Keratinocyte (primary cell): ENCODE measurements at regions not wholly inside any gene's neighbourhood (a gene's known extent, or its start where the extent isn't known, plus 50 kb on each side); places are given as distances from the start of the nearest gene placed in this dataset.

Source experiments
- DNase-seq: peaks from one replicate; pipeline ENCODE4 v3.0.0-alpha.2; 2011; ENCODE audit warnings: low read depth, missing footprints, low spot score
- FAIRE-seq: peaks from 2 replicates; lab custom pipeline; 2011; peaks lifted over from hg19 to GRCh38; lab: Jason Lieb, UNC
- H2AFZ ChIP-seq: 2 replicates; pipeline ENCODE4 v1.6.0; 2012; ENCODE audit warnings: low read length, control low read depth, inconsistent platforms; ENCODE audit not compliant: control insufficient read depth
- H3K27ac ChIP-seq: 2 replicates; pipeline ENCODE4 v1.5.1; 2011; ENCODE audit warnings: low read length; ENCODE audit not compliant: control insufficient read depth, insufficient read depth
- H3K27me3 ChIP-seq: 3 replicates; pipeline ENCODE4 v1.6.0; 2011; ENCODE audit warnings: low read length; ENCODE audit not compliant: control insufficient read depth, insufficient read depth; ENCODE audit errors: extremely low read depth
- H3K36me3 ChIP-seq, 2 experiments: 2 replicates in 1 of 2; 3 replicates in 1 of 2; pipeline ENCODE4 v1.5.1; 2011; ENCODE audit warnings: low read length in 2 of 2, mild to moderate bottlenecking in 1 of 2; ENCODE audit not compliant: control insufficient read depth in 2 of 2, insufficient read depth in 2 of 2; ENCODE audit errors: extremely low read depth in 1 of 2
- H3K4me1 ChIP-seq: 3 replicates; pipeline ENCODE4 v1.5.1; 2011; ENCODE audit warnings: low read length; ENCODE audit not compliant: control insufficient read depth, insufficient read depth; ENCODE audit errors: extremely low read depth
- H3K4me2 ChIP-seq: 3 replicates; pipeline ENCODE4 v1.6.0; 2011; ENCODE audit warnings: low read depth, low read length; ENCODE audit not compliant: control insufficient read depth, insufficient read depth; ENCODE audit errors: extremely low read depth
- H3K4me3 ChIP-seq, 3 experiments: fragments of 200-600 bp in 1 of 3; sonication (generic) in 1 of 3; 2 replicates in 2 of 3; 3 replicates in 1 of 3; pipeline ENCODE4 v1.5.1; 2011 to 2016; ENCODE audit warnings: low read length in 3 of 3, mild to moderate bottlenecking in 3 of 3, control low read depth in 2 of 3, inconsistent platforms in 1 of 3, low read depth in 1 of 3, mixed read lengths in 1 of 3, mixed run types in 1 of 3, moderate library complexity in 1 of 3; ENCODE audit not compliant: control insufficient read depth in 2 of 3, insufficient read depth in 2 of 3; ENCODE audit errors: extremely low read depth in 1 of 3
- H3K79me2 ChIP-seq: 2 replicates; pipeline ENCODE4 v1.6.0; 2012; ENCODE audit warnings: low read length; ENCODE audit not compliant: control insufficient read depth, insufficient read depth
- H3K9ac ChIP-seq: 3 replicates; pipeline ENCODE4 v1.6.0; 2011; ENCODE audit warnings: low read length; ENCODE audit not compliant: control insufficient read depth, insufficient read depth; ENCODE audit errors: extremely low read depth
- H3K9me1 ChIP-seq: 3 replicates; pipeline ENCODE4 v1.6.0; 2011; ENCODE audit warnings: low read length; ENCODE audit not compliant: control insufficient read depth, insufficient read depth; ENCODE audit errors: extremely low read depth
- H3K9me3 ChIP-seq: 2 replicates; pipeline ENCODE4 v1.5.1; 2012; ENCODE audit warnings: low read depth, low read length; ENCODE audit not compliant: control insufficient read depth
- H4K20me1 ChIP-seq: 3 replicates; pipeline ENCODE4 v1.6.0; 2011; ENCODE audit warnings: low read length; ENCODE audit not compliant: control insufficient read depth, insufficient read depth; ENCODE audit errors: extremely low read depth
- EZH2 ChIP-seq: IDR thresholded peaks from one replicate; pipeline ENCODE4 v1.6.1; 2012; ENCODE audit warnings: inconsistent platforms, mild to moderate bottlenecking, low read length, moderate library complexity
- dilution Hi-C: fragments of 300-500 bp; cut with MboI; formaldehyde crosslinking; loops from one replicate; pipeline ENCODE4 v1.7.0; 2020; ENCODE audit warnings: low sequenced_read_pairs; ENCODE audit not compliant: extremely low pct_ligation_motif_present
- TF ChIP-seq, protein P1 (sequence below), 3 experiments: IDR thresholded peaks in 1 of 3; conservative IDR thresholded peaks in 1 of 3; optimal IDR thresholded peaks in 1 of 3; 2 replicates in 2 of 3; 3 replicates in 1 of 3; pipeline versions ENCODE3 to v1.5.1; 2011; ENCODE audit warnings: low read length in 3 of 3, mild to moderate bottlenecking in 3 of 3, moderate library complexity in 2 of 3, control low read depth in 1 of 3, inconsistent platforms in 1 of 3; ENCODE audit not compliant: insufficient read depth in 2 of 3; ENCODE audit errors: extremely low read depth in 1 of 3

DNA sequence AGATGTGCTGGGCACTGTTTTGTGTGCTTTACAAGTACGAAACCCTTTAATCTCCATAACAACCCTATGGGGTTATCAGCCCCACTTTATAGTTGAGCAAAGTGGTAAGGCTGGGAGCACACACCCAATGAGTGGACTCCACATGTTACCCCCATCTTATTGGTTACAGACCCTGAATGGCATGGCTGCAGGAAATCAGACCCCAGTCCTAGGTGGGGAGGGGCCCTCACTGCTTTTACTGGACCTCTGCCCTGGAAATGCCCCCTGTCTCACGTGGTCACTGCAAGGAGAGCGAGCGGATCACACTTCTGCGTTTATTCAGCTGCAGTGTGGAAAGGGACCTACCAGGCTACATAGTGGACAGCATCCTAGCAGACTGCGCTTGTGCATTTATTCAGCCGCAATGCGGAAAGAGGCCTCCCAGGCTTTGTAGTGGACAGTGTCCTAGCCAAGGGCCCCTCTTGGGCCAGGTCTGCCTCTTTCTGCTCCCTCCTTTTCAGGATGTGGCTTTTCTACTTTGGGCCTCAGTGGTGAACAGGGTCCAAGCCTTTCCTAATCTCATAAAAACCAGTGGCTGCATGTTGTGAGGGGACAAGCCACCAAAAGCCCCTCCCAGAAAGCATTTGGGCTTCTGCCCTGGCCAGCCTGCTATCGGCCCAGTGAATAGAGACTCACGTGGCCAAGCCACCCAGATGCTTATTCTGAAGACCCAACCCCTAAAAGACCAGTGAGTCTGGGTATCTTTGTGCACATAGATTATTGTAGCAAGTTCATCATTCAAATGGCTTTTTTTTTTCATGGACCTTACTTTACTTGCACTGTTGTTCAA lies 405.7 kb upstream of the RNF32 start:
- H3K4me1 ChIP-seq, result no peaks in the 10 kb centered on the region
- no peaks in the 10 kb centered on the region for H3K36me3 ChIP-seq
- H2AFZ ChIP-seq, result no peak overlapping the region
- H3K4me2 ChIP-seq, result no peak overlapping the region
- H4K20me1 ChIP-seq, result no peaks in the 10 kb centered on the region
- no peaks in the 10 kb centered on the region for H3K27me3 ChIP-seq
- TF ChIP-seq EZH2, result no peak
- TF ChIP-seq, protein P1, sequence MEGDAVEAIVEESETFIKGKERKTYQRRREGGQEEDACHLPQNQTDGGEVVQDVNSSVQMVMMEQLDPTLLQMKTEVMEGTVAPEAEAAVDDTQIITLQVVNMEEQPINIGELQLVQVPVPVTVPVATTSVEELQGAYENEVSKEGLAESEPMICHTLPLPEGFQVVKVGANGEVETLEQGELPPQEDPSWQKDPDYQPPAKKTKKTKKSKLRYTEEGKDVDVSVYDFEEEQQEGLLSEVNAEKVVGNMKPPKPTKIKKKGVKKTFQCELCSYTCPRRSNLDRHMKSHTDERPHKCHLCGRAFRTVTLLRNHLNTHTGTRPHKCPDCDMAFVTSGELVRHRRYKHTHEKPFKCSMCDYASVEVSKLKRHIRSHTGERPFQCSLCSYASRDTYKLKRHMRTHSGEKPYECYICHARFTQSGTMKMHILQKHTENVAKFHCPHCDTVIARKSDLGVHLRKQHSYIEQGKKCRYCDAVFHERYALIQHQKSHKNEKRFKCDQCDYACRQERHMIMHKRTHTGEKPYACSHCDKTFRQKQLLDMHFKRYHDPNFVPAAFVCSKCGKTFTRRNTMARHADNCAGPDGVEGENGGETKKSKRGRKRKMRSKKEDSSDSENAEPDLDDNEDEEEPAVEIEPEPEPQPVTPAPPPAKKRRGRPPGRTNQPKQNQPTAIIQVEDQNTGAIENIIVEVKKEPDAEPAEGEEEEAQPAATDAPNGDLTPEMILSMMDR (optimal IDR thresholded peaks at IDR 0.05 in 1 of 3, IDR thresholded peaks at IDR 0.05 in 1 of 3, conservative IDR thresholded peaks at IDR 0.05 in 1 of 3; ENCODE audit: extremely low read depth in 1 of 3, insufficient read depth in 2 of 3, low read length in 3 of 3), result no peak
- no peak for FAIRE-seq
- dilution Hi-C loops, result no loop called here
- no peak overlapping the region for H3K9ac ChIP-seq
- no peaks in the 10 kb centered on the region for H3K79me2 ChIP-seq
- no peak overlapping the region for H3K27ac ChIP-seq
- no peaks in the 10 kb centered on the region for H3K9me1 ChIP-seq
- peaks cover 9% of the 10 kb centered on the region for H3K9me3 ChIP-seq
- no peak for DNase-seq
- no peak overlapping the region for H3K4me3 ChIP-seq

DNA sequence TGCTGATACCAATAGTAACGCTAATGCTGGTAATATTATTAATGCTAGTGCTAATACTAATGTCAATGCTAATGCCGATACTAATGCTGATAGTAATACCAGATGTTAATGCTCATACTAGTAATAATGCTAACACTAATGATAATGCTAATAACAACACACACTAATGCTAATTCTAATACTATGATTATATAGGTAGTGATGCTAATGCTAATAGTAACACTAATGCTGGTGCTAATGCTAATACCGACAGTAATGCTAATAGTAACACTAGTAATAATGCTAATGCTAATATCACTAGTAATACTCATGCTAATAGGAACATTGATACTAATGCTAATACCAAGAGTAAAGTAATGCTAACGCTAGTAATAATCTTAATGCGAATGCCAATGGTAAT lies 406.4 kb upstream of the RNF32 start:
- dilution Hi-C loops, result no loop called here
- Histone ChIP-seq H3K4me3 (no peak overlapping the region), H4K20me1 (no peaks in the 10 kb centered on the region), H3K4me2 (no peak overlapping the region), H3K79me2 (no peaks in the 10 kb centered on the region), H3K36me3 (no peaks in the 10 kb centered on the region), H3K27ac (no peak overlapping the region), H2AFZ (no peak overlapping the region), H3K9ac (no peak overlapping the region), H3K27me3 (no peaks in the 10 kb centered on the region), H3K9me1 (no peaks in the 10 kb centered on the region), H3K4me1 (no peaks in the 10 kb centered on the region), H3K9me3 (peaks cover 9% of the 10 kb centered on the region)
- no peak for TF ChIP-seq EZH2
- TF ChIP-seq, protein P1 (optimal IDR thresholded peaks at IDR 0.05 in 1 of 3, IDR thresholded peaks at IDR 0.05 in 1 of 3, conservative IDR thresholded peaks at IDR 0.05 in 1 of 3; ENCODE audit: extremely low read depth in 1 of 3, insufficient read depth in 2 of 3, low read length in 3 of 3), result no peak
- FAIRE-seq, result no peak
- DNase-seq, result no peak
